Hypothalamus (tissue), 51 donors: ENCODE measurements at regions not wholly inside any gene's neighbourhood (a gene's known extent, or its start where the extent isn't known, plus 50 kb on each side); places are given as distances from the start of the nearest gene placed in this dataset.
A peak's percentile ranks its signal among the peaks of the same experiment; 100 is the strongest.

ENCODE experiments used
- DNase-seq, 51 donors: peaks; one replicate each; lab custom pipeline; 2025; lab: John Stamatoyannopoulos, UW

- DNase-seq, result no peak
Measured at GRCh38 chr14:54170301-54170700, 213.7 kb upstream of the BMP4 start.

- no peak for DNase-seq
Measured at GRCh38 chr14:54172114-54172513, 215.5 kb upstream of the BMP4 start.

- no peak for DNase-seq
Measured at GRCh38 chr14:54172562-54172961, 215.9 kb upstream of the BMP4 start.

GRCh38 chr14:54173802-54174201 is 217.2 kb upstream of the BMP4 start:
- DNase-seq, result no peak

- DNase-seq, result no peak
Measured at GRCh38 chr14:54174457-54174856, 217.8 kb upstream of the BMP4 start.

- peak in 34 of 51 donors; percentile 0 to 66 (median 13) for DNase-seq
Measured at GRCh38 chr14:54175298-54175942, 218.8 kb upstream of the BMP4 start.

GRCh38 chr14:54177019-54177418 is 219.8 kb upstream of the CDKN3 start:
- DNase-seq, result no peak

GRCh38 chr14:54177641-54178621 is 218.9 kb upstream of the CDKN3 start:
- DNase-seq, result no peak

GRCh38 chr14:54182419-54183045 is 214.3 kb upstream of the CDKN3 start:
- no peak for DNase-seq

GRCh38 chr14:54186821-54187763 is 209.7 kb upstream of the CDKN3 start:
- no peak for DNase-seq

GRCh38 chr14:54188064-54188666 is 208.6 kb upstream of the CDKN3 start:
- no peak for DNase-seq

- DNase-seq, result no peak
Measured at GRCh38 chr14:54189333-54189732, 207.5 kb upstream of the CDKN3 start.

GRCh38 chr14:54189748-54190354 is 207.0 kb upstream of the CDKN3 start:
- DNase-seq, result no peak

GRCh38 chr14:54191846-54192245 is 205.0 kb upstream of the CDKN3 start:
- no peak for DNase-seq

GRCh38 chr14:54192610-54193009 is 204.2 kb upstream of the CDKN3 start:
- DNase-seq, result no peak

- no peak for DNase-seq
Measured at GRCh38 chr14:54193871-54194270, 202.9 kb upstream of the CDKN3 start.

- no peak for DNase-seq
Measured at GRCh38 chr14:54194501-54194900, 202.3 kb upstream of the CDKN3 start.

- no peak for DNase-seq
Measured at GRCh38 chr14:54197369-54197768, 199.4 kb upstream of the CDKN3 start.

- no peak for DNase-seq
Measured at GRCh38 chr14:54200726-54201125, 196.1 kb upstream of the CDKN3 start.
